SK-N-MC (cell line): ENCODE measurements at regions not wholly inside any gene's neighbourhood (a gene's known extent, or its start where the extent isn't known, plus 50 kb on each side); places are given as distances from the start of the nearest gene placed in this dataset.
"Not testable (repeated sequence)": the region's sequence is repeated elsewhere in the genome, so short reads cannot be mapped to it uniquely, and the experiment has no call there.

ENCODE experiments used
- DNase-seq: peaks from one replicate; pipeline ENCODE4 v3.0.0-alpha.2; 2011; ENCODE audit warnings: low read depth, low spot score
- H3K27ac ChIP-seq: fragments of 200-600 bp; sonication (generic); 2 replicates; pipeline ENCODE4 v1.5.1; 2016; ENCODE audit warnings: mixed run types
- H3K36me3 ChIP-seq: fragments of 200-600 bp; sonication (generic); 2 replicates; pipeline ENCODE4 v1.6.1; 2017; ENCODE audit warnings: antibody characterized with exemption, low read length, mixed read lengths; ENCODE audit not compliant: insufficient read depth
- H3K4me3 ChIP-seq: fragments of 200-600 bp; sonication (generic); 2 replicates; pipeline ENCODE4 v1.5.1; 2016
- H3K9ac ChIP-seq: fragments of 200-600 bp; sonication (generic); 2 replicates; pipeline ENCODE4 v1.8.0; 2017; ENCODE audit warnings: mixed run types, mixed read lengths; ENCODE audit not compliant: insufficient read length
- H3K9me3 ChIP-seq: fragments of 200-600 bp; sonication (generic); 2 replicates; pipeline ENCODE4 v1.6.1; 2017; ENCODE audit warnings: low read depth, mild to moderate bottlenecking, antibody characterized with exemption, low read length, moderate library complexity, mixed read lengths
- EZH2 ChIP-seq: fragments of 200-600 bp; sonication (generic); IDR thresholded peaks from one replicate; pipeline ENCODE4 v1.6.1; 2017; ENCODE audit warnings: antibody characterized with exemption
- FOXP2 ChIP-seq: optimal IDR thresholded peaks from 2 replicates; pipeline ENCODE3; 2011; ENCODE audit warnings: mild to moderate bottlenecking, moderate library complexity; ENCODE audit not compliant: insufficient read depth; ENCODE audit errors: extremely low read length, control extremely low read depth
- POLR2AphosphoS5 ChIP-seq: IDR thresholded peaks from 2 replicates; pipeline ENCODE4 v1.6.1; 2012; ENCODE audit warnings: mild to moderate bottlenecking, low read depth, low read length, borderline replicate concordance

DNA sequence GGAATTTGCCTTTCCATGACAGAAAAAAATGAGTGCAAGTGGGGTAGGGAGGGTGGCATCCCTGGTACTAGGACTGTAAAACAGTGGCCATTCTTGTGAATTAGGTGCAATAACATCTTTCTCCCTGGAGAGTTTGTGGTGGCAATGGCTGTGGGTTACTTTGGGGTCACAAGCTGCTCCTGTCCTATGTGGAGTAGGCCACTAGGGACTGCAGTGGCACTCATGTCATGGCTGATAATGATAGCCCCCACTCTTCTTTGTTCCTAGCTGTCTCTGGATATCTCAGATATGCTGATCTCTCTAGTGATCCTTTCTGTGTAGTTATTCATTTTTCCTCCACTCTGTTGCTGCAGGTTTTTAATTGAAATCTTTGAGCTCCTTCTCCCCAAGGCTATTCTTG is 270.5 kb upstream of the CHORDC1 start:
- no peak for DNase-seq
- TF ChIP-seq FOXP2: no peak
- TF ChIP-seq POLR2AphosphoS5: no peak
- no peak for TF ChIP-seq EZH2
- no peaks in the 10 kb centered on the region for H3K9me3 ChIP-seq
- H3K9ac ChIP-seq: no peak overlapping the region
- H3K4me3 ChIP-seq: no peak overlapping the region
- H3K27ac ChIP-seq: no peak overlapping the region
- H3K36me3 ChIP-seq: no peaks in the 10 kb centered on the region

DNA sequence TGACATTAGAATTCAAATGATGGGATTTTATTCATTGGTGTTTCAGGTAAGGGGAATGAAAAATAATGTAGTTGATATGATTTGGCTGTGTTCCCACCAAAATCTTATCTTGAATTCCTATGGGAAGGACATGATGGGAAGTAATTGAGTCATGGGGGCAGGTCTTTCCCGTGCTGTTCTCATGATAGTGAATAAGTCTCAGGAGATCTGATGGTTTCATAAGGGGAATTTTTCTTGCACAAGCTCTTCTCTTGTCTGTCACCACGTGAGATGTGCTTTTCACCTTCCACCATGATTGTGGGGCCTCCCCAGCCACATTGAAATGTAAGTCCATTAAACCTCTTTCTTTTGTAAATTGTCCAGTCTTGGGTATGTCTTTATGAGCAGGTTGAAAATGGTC is 268.6 kb upstream of the CHORDC1 start:
- no peak overlapping the region for H3K9ac ChIP-seq
- no peaks in the 10 kb centered on the region for H3K9me3 ChIP-seq
- no peak overlapping the region for H3K4me3 ChIP-seq
- no peak overlapping the region for H3K27ac ChIP-seq
- H3K36me3 ChIP-seq: no peaks in the 10 kb centered on the region
- no peak for TF ChIP-seq EZH2
- no peak for TF ChIP-seq FOXP2
- TF ChIP-seq POLR2AphosphoS5: no peak
- no peak for DNase-seq

DNA sequence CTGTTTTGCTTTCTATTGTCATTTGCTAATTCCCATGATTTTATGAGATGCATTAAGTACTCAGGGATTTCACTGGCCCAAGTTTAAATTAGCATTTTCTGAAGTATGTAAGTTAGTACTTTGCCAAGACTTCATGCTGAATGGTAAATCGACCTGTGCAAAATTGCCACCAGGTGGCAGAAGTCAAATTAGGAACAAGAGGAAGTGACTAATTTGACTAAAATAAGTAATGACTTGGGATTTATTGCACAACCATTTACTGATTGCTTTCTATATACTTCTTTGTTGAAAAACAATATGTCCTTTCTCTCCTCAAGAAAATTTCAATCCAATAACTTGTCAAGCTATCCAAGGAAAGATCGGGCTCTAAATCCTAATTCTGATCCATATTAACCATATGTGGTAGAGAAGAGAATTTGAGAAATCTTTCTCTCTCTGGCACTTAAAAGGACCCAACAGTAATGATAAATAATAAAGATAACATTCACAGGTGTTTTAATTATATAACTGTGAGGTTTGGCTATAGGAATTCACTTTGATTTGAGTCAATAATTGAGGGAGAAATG is 253.7 kb upstream of the CHORDC1 start:
- H3K9ac ChIP-seq: no peak overlapping the region
- H3K27ac ChIP-seq: no peak overlapping the region
- H3K9me3 ChIP-seq: no peaks in the 10 kb centered on the region
- no peak for DNase-seq
- H3K36me3 ChIP-seq: no peaks in the 10 kb centered on the region
- no peak overlapping the region for H3K4me3 ChIP-seq
- TF ChIP-seq POLR2AphosphoS5 (no peak), EZH2 (no peak), FOXP2 (no peak)

DNA sequence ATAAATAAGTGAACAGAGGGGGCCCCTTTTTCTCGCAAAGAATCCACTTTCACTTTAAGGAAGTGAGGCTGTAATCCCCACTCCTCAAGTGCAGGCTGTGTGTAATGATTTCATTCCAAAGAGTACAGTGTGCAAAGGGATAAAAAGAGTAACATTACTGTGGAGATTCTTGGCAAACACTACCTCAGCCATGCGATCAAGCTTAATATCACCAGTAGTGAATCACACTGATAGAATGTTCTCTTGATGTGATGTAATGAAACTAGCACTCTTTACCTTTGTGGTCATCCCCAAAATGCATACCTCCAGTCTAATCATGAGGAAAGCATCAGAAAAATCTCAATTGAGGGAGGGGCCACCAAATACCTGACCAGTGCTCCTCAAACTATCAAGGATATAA is 246.1 kb upstream of the CHORDC1 start:
- TF ChIP-seq EZH2: no peak
- no peak for TF ChIP-seq POLR2AphosphoS5
- TF ChIP-seq FOXP2: no peak
- Histone ChIP-seq H3K36me3 (no peaks in the 10 kb centered on the region), H3K27ac (no peak overlapping the region), H3K4me3 (no peak overlapping the region), H3K9ac (no peak overlapping the region), H3K9me3 (no peaks in the 10 kb centered on the region)
- DNase-seq: no peak

DNA sequence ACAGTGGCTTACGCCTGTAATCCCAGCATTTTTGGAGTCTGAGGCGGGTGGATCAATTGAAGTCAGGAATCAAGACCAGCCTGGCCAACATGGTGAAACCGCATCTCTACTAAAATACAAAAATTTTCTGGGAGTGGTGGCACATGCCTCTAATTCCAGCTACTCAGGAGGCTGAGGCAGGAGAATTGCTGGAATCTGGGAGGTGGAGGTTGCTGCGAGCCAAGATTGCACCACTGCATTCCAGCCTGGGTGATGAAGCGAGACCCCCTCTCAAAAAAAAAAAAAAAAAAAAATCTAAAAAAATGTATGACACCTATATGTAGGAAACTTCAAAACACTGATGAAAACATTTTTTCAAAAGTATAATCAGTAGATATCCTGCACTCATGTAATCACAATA is 242.7 kb upstream of the CHORDC1 start:
- no peak for DNase-seq

DNA sequence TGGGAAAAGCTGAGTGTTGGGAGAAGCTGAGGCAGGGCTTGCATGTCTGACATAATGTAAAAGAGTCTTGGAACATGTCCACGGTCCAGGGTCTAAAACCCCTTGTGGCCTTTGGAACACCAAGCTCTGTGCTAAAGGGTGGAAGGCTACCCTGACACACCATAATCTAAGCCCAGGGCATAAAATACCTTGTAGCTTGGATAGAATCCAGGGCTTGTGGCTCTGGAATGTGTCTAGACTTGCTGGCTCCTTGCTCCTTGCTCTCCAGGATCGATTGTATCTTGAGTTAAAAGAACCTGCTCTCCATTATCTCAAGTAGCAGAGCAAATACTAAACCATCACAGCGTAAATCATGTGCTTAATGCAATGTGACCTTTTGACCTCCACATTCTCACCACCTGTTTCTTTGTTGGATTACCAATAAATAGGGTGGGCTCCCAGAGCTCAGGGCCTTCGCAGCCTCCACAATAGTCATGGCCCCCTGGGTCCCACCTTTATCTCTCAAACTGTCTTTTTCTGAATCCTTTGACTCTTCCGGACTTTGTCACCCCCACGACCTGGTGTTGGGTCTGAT is 232.6 kb upstream of the CHORDC1 start:
- H3K27ac ChIP-seq, H3K9ac ChIP-seq, DNase-seq, H3K36me3 ChIP-seq, H3K4me3 ChIP-seq, H3K9me3 ChIP-seq: not testable (repeated sequence)

More for the DNA sequence above, 242.7 kb upstream of the CHORDC1 start:
- H3K9ac ChIP-seq: no peak overlapping the region
- H3K4me3 ChIP-seq: no peak overlapping the region
- H3K36me3 ChIP-seq: no peaks in the 10 kb centered on the region
- no peak for TF ChIP-seq EZH2
- no peak for TF ChIP-seq POLR2AphosphoS5
- TF ChIP-seq FOXP2: no peak
- no peak overlapping the region for H3K27ac ChIP-seq
- no peaks in the 10 kb centered on the region for H3K9me3 ChIP-seq

DNA sequence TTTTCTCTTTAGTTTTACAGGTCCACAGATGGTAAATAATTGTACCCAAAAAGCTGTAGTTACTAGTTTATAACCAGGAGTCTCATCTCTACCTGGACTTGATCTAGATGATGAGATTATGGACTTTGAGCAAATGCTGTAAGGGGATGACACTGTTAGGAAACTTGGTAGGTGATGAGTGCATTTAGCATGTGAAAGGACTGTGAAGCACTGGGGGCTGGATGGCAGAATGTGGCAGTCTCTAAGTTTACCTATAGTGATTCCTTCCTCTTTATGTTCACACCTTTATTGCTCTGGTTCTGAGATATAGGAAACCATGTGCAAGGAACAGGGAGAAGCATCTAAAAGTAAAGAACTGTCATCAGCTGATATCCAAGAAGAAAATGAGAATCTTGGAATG is 230.7 kb upstream of the CHORDC1 start:
- Histone ChIP-seq H3K4me3 (no peak overlapping the region), H3K27ac (no peak overlapping the region), H3K9ac (no peak overlapping the region), H3K9me3 (no peaks in the 10 kb centered on the region), H3K36me3 (no peaks in the 10 kb centered on the region)
- TF ChIP-seq EZH2 (no peak), POLR2AphosphoS5 (no peak), FOXP2 (no peak)
- DNase-seq: no peak

DNA sequence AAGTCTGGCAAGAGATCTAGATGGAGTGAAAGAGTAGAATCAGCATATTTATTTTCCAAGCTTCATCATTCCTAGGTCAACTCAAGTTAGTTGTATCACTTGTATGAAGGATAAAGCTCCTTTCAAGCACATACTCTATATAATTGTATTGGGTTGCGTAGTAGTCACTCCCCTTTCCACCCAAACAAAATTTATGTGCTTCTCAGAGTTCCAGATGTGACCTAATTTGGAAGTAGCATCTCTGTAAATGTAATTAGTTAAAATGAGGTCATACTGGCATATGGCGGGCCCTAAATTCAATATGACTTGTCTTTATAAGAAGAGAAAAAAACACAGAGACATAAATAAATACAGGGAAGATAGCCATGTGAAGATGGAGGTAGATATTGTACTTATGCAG is 226.8 kb upstream of the CHORDC1 start:
- no peaks in the 10 kb centered on the region for H3K36me3 ChIP-seq
- no peaks in the 10 kb centered on the region for H3K9me3 ChIP-seq
- H3K27ac ChIP-seq: no peak overlapping the region
- TF ChIP-seq EZH2 (no peak), FOXP2 (no peak), POLR2AphosphoS5 (no peak)
- H3K4me3 ChIP-seq: no peak overlapping the region
- no peak overlapping the region for H3K9ac ChIP-seq
- no peak for DNase-seq

DNA sequence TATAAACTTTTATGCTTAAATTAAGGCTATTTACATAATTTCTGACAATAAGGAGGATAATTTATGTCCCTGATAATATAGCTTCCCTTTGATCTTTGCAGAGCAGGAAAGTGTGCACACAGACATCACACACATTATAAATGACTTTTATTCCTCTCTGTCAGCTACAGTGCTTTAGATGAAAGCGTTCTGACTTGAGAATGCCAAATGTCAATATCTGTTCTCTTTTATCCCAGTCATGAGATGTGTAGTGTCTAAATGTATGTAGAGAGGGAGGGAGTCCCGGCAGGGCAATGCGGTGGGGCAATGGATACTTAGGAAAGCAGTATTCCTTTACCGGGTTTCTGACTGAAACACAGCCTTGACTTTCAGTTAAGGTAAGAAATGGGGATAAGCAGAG is 225.4 kb upstream of the CHORDC1 start:
- no peak for TF ChIP-seq POLR2AphosphoS5
- no peak for TF ChIP-seq EZH2
- no peak for TF ChIP-seq FOXP2

More for the DNA sequence above, 225.4 kb upstream of the CHORDC1 start:
- H3K4me3 ChIP-seq: no peak overlapping the region
- H3K36me3 ChIP-seq: no peaks in the 10 kb centered on the region
- no peak overlapping the region for H3K9ac ChIP-seq
- no peak overlapping the region for H3K27ac ChIP-seq
- H3K9me3 ChIP-seq: no peaks in the 10 kb centered on the region
- no peak for DNase-seq
